DMS53 (cell line): ENCODE measurements at regions not wholly inside any gene's neighbourhood (a gene's known extent, or its start where the extent isn't known, plus 50 kb on each side); places are given as distances from the start of the nearest gene placed in this dataset.

Experiments used
- DNase-seq: peaks from one replicate; lab custom pipeline; 2025; lab: John Stamatoyannopoulos, UW

GRCh38 chr9:13896922-13897835 lies 416.8 kb downstream of the NFIB start:
- no peak for DNase-seq

- no peak for DNase-seq
Measured at GRCh38 chr9:13896047-13896446, 417.9 kb downstream of the NFIB start.

- DNase-seq = no peak
Measured at GRCh38 chr9:13885258-13885657, 428.7 kb downstream of the NFIB start.

GRCh38 chr9:13879981-13880380 lies 434.0 kb downstream of the NFIB start:
- no peak for DNase-seq

- no peak for DNase-seq
Measured at GRCh38 chr9:13879011-13879410, 434.9 kb downstream of the NFIB start.

- DNase-seq = no peak
Measured at GRCh38 chr9:13878241-13878711, 435.7 kb downstream of the NFIB start.

GRCh38 chr9:13876741-13877140 lies 437.2 kb downstream of the NFIB start:
- no peak for DNase-seq

- no peak for DNase-seq
Measured at GRCh38 chr9:13873203-13873602, 440.7 kb downstream of the NFIB start.

GRCh38 chr9:13868336-13868735 lies 445.6 kb downstream of the NFIB start:
- DNase-seq = no peak

GRCh38 chr9:13865869-13866268 lies 448.1 kb downstream of the NFIB start:
- DNase-seq = no peak

- no peak for DNase-seq
Measured at GRCh38 chr9:13863112-13863511, 450.8 kb downstream of the NFIB start.

- no peak for DNase-seq
Measured at GRCh38 chr9:13862654-13863053, 451.3 kb downstream of the NFIB start.

GRCh38 chr9:13860946-13861640 lies 452.8 kb downstream of the NFIB start:
- peak; percentile 18 for DNase-seq

GRCh38 chr9:13860019-13860418 lies 453.9 kb downstream of the NFIB start:
- DNase-seq = no peak

GRCh38 chr9:13857521-13857920 lies 456.4 kb downstream of the NFIB start:
- DNase-seq = no peak

GRCh38 chr9:13847270-13847669 lies 466.7 kb downstream of the NFIB start:
- DNase-seq = no peak

GRCh38 chr9:13845460-13845859 lies 468.5 kb downstream of the NFIB start:
- DNase-seq = no peak

GRCh38 chr9:13841746-13842462 lies 472.0 kb downstream of the NFIB start:
- DNase-seq = peak; percentile 35

GRCh38 chr9:13832446-13832845 lies 481.5 kb downstream of the NFIB start:
- no peak for DNase-seq

- no peak for DNase-seq
Measured at GRCh38 chr9:13823026-13823425, 490.9 kb downstream of the NFIB start.

GRCh38 chr9:13817754-13818278 lies 496.1 kb downstream of the NFIB start:
- no peak for DNase-seq

GRCh38 chr9:13816837-13817236 lies 497.1 kb downstream of the NFIB start:
- no peak for DNase-seq
